ENCODE measurements at regions not wholly inside any gene's neighbourhood (a gene's known extent, or its start where the extent isn't known, plus 50 kb on each side); places are given as distances from the start of the nearest gene placed in this dataset.

- H3K4me3 ChIP-seq: no peak overlapping the region
- H3K27me3 ChIP-seq: no peaks in the 10 kb centered on the region
- H3K36me3 ChIP-seq: no peaks in the 10 kb centered on the region
- no peaks in the 10 kb centered on the region for H3K9me3 ChIP-seq
- H3K4me1 ChIP-seq: no peaks in the 10 kb centered on the region
- DNase-seq (ENCODE audit: extremely low spot score in 2 of 2): no peak
- intact Hi-C loops (cut with DNase I): no loop called here
- TF ChIP-seq POLR2AphosphoS5 (IDR thresholded peaks at IDR 0.05; ENCODE audit: insufficient read depth in 1 of 2, low read depth in 1 of 2): no peak
- no peak for TF ChIP-seq POLR2A (IDR thresholded peaks at IDR 0.05)
- TF ChIP-seq, protein P1, sequence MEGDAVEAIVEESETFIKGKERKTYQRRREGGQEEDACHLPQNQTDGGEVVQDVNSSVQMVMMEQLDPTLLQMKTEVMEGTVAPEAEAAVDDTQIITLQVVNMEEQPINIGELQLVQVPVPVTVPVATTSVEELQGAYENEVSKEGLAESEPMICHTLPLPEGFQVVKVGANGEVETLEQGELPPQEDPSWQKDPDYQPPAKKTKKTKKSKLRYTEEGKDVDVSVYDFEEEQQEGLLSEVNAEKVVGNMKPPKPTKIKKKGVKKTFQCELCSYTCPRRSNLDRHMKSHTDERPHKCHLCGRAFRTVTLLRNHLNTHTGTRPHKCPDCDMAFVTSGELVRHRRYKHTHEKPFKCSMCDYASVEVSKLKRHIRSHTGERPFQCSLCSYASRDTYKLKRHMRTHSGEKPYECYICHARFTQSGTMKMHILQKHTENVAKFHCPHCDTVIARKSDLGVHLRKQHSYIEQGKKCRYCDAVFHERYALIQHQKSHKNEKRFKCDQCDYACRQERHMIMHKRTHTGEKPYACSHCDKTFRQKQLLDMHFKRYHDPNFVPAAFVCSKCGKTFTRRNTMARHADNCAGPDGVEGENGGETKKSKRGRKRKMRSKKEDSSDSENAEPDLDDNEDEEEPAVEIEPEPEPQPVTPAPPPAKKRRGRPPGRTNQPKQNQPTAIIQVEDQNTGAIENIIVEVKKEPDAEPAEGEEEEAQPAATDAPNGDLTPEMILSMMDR (IDR thresholded peaks at IDR 0.05): no peak
- H3K27ac ChIP-seq: no peak overlapping the region
Observed at GRCh38 chr14:84750763-84751554, 779.0 kb upstream of the FLRT2 start.

GRCh38 chr14:84751745-84752144 lies 778.2 kb upstream of the FLRT2 start:
- Histone ChIP-seq H3K9me3 (no peaks in the 10 kb centered on the region), H3K27me3 (no peaks in the 10 kb centered on the region), H3K4me1 (no peaks in the 10 kb centered on the region), H3K27ac (no peak overlapping the region), H3K36me3 (no peaks in the 10 kb centered on the region), H3K4me3 (no peak overlapping the region)
- intact Hi-C loops (cut with DNase I): no loop called here
- DNase-seq (ENCODE audit: extremely low spot score in 2 of 2): no peak
- TF ChIP-seq POLR2AphosphoS5 (IDR thresholded peaks at IDR 0.05; ENCODE audit: insufficient read depth in 1 of 2, low read depth in 1 of 2): no peak
- no peak for TF ChIP-seq POLR2A (IDR thresholded peaks at IDR 0.05)
- TF ChIP-seq, protein P1 (IDR thresholded peaks at IDR 0.05): no peak

DNA sequence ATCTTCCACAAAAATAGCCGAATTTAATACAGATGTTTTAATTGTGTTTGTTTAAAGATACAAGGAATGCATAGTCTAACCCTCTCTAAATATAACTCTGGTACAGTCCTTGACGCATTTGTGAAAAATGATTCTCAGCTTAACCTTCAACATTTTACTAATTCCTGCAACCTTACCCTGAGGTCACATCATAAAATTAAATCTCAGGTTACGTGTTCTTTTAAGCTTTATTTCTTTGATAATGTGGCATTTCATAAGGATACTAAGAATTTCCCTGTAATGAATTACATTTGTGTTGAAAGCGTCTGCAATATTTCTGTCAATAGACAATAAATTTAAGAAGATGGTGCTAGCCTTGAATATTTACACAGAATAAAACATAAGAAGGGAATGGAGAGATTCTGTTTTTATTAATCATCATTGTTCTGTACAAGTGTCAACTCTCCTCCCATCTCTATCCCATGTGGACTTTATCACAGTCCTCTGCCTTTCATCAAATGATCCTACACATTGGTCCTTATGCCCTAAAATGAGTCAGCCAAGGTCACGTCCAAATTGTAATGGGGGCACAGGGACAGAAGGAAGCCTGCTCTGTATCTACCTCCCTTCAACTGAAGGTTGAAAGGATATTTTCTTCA lies 769.3 kb upstream of the FLRT2 start:
- TF ChIP-seq POLR2AphosphoS5 (IDR thresholded peaks at IDR 0.05; ENCODE audit: insufficient read depth in 1 of 2, low read depth in 1 of 2): no peak
- TF ChIP-seq, protein P1 (IDR thresholded peaks at IDR 0.05): no peak
- TF ChIP-seq POLR2A (IDR thresholded peaks at IDR 0.05): no peak
- Histone ChIP-seq H3K4me3 (no peak overlapping the region), H3K36me3 (no peaks in the 10 kb centered on the region), H3K9me3 (no peaks in the 10 kb centered on the region), H3K4me1 (no peaks in the 10 kb centered on the region), H3K27ac (no peak overlapping the region), H3K27me3 (no peaks in the 10 kb centered on the region)
- no peak for DNase-seq (ENCODE audit: extremely low spot score in 2 of 2)
- intact Hi-C loops (cut with DNase I): loop anchor here (5.0 kb wide), 1 partner anchor 702 kb away; no protein-coding TSS in a partner anchor

GRCh38 chr14:84767434-84767833 lies 762.5 kb upstream of the FLRT2 start:
- intact Hi-C loops (cut with DNase I): no loop called here
- H3K27ac ChIP-seq: no peak overlapping the region
- H3K4me1 ChIP-seq: no peaks in the 10 kb centered on the region
- no peak overlapping the region for H3K4me3 ChIP-seq
- no peaks in the 10 kb centered on the region for H3K36me3 ChIP-seq
- no peaks in the 10 kb centered on the region for H3K9me3 ChIP-seq
- TF ChIP-seq, protein P1 (IDR thresholded peaks at IDR 0.05): no peak
- TF ChIP-seq POLR2AphosphoS5 (IDR thresholded peaks at IDR 0.05; ENCODE audit: insufficient read depth in 1 of 2, low read depth in 1 of 2) (no peak), POLR2A (IDR thresholded peaks at IDR 0.05) (no peak)
- no peaks in the 10 kb centered on the region for H3K27me3 ChIP-seq
- DNase-seq (ENCODE audit: extremely low spot score in 2 of 2): no peak

DNA sequence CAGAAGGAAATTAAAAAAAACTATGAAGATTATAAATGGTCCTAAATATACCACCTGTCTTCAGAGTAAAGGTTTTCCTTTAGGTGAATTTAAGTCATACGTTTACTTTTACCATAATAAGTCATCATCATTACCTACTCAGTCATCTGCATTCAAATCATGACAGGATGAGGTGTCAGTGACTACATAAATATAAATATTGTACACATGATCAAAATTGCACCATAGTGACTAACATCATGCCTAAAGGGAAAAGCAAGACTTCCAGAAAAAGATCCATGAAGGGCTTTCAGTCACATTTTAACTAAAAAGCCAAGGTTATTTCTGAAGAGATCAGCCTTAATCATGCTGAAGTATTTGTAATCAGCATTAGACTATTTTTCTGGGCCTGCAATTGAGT lies 759.9 kb upstream of the FLRT2 start:
- no peak for TF ChIP-seq POLR2AphosphoS5 (IDR thresholded peaks at IDR 0.05; ENCODE audit: insufficient read depth in 1 of 2, low read depth in 1 of 2)
- TF ChIP-seq, protein P1 (IDR thresholded peaks at IDR 0.05): no peak
- Histone ChIP-seq H3K27me3 (no peaks in the 10 kb centered on the region), H3K27ac (no peak overlapping the region), H3K4me1 (no peaks in the 10 kb centered on the region), H3K9me3 (no peaks in the 10 kb centered on the region), H3K4me3 (no peak overlapping the region), H3K36me3 (no peaks in the 10 kb centered on the region)
- intact Hi-C loops (cut with DNase I): no loop called here
- no peak for DNase-seq (ENCODE audit: extremely low spot score in 2 of 2)

All from vagina (tissue), 2 donors.